GM12878 (cell line): ENCODE measurements at regions not wholly inside any gene's neighbourhood (a gene's known extent, or its start where the extent isn't known, plus 50 kb on each side); places are given as distances from the start of the nearest gene placed in this dataset.

Experiments
- ATAC-seq: fragments of 200-7000 bp; cut with Tn5 transposase; 3 replicates; pipeline ENCODE4 v1.9.1; 2020; ENCODE audit warnings: mild to moderate bottlenecking, moderate library complexity
- BruUV-seq: library from RNA; stranded (reverse); fragments of 400-500 nt; replicated peaks from 2 replicates; lab custom pipeline; 2021; lab: Mats Ljungman, UMichigan
- CTCF ChIA-PET: fragments of 300-600 bp; sonication (Branson Sonifier 250); formaldehyde crosslinking; extraction: SDS; loops from one replicate; lab custom pipeline; 2021; ENCODE audit warnings: inconsistent platforms; lab: Yijun Ruan, JAX
- POLR2A ChIA-PET: fragments of 350-600 bp; formaldehyde crosslinking; extraction: SDS; loops from one replicate; lab custom pipeline; 2021; ENCODE audit warnings: inconsistent platforms; lab: Charles Lee
- RAD21 ChIA-PET: fragments of 300-600 bp; sonication (Branson Sonifier 250); formaldehyde crosslinking; loops from one replicate; lab custom pipeline; 2023; ENCODE audit warnings: antibody characterized with exemption; ENCODE audit not compliant: unreplicated experiment; lab: Charles Lee
- SMC1A ChIA-PET: fragments of 300-600 bp; sonication (Branson Sonifier 250); formaldehyde crosslinking; loops from one replicate; lab custom pipeline; 2023; ENCODE audit not compliant: unreplicated experiment, uncharacterized antibody; lab: Charles Lee
- DNase-seq: peaks from one replicate; pipeline ENCODE4 v3.0.0-alpha.2; 2011; ENCODE audit warnings: low read depth, low spot score
- FAIRE-seq: peaks from 3 replicates; lab custom pipeline; 2011; peaks lifted over from hg19 to GRCh38; lab: Jason Lieb, UNC
- H2AFZ ChIP-seq: 2 replicates; pipeline ENCODE4 v1.6.0; 2011; ENCODE audit warnings: low read depth, low read length, control low read depth; ENCODE audit not compliant: control insufficient read depth
- H3K27ac ChIP-seq: 2 replicates; pipeline ENCODE4 v1.5.1; 2011; ENCODE audit warnings: control low read depth; ENCODE audit not compliant: control insufficient read depth, insufficient read depth
- H3K27me3 ChIP-seq, 2 experiments: replicated peaks in 1 of 2; 2 replicates each; pipeline versions ENCODE4 v1.6.0 to v1.6.1; 2011; ENCODE audit warnings: low read length in 1 of 2; ENCODE audit not compliant: control insufficient read depth in 2 of 2, insufficient read depth in 2 of 2
- H3K36me3 ChIP-seq, 2 experiments: 2 replicates each; pipeline ENCODE4 v1.5.1; 2011; ENCODE audit warnings: low read length in 1 of 2; ENCODE audit not compliant: control insufficient read depth in 2 of 2, insufficient read depth in 2 of 2
- H3K4me1 ChIP-seq: 2 replicates; pipeline ENCODE4 v1.6.1; 2011; ENCODE audit warnings: mild to moderate bottlenecking, low read length, moderate library complexity, mixed read lengths; ENCODE audit not compliant: control insufficient read depth, insufficient read depth
- H3K4me2 ChIP-seq: 2 replicates; pipeline ENCODE4 v1.6.0; 2011; ENCODE audit warnings: control low read depth; ENCODE audit not compliant: control insufficient read depth, insufficient read depth
- H3K4me3 ChIP-seq: fragments of 200-600 bp; sonication (generic); 2 replicates; pipeline ENCODE4 v1.5.1; 2016
- H3K79me2 ChIP-seq: 2 replicates; pipeline ENCODE4 v1.6.0; 2011; ENCODE audit warnings: low read length; ENCODE audit not compliant: control insufficient read depth, insufficient read depth
- H3K9ac ChIP-seq: 2 replicates; pipeline ENCODE4 v1.8.0; 2011; ENCODE audit warnings: low read length, control low read depth, mixed read lengths; ENCODE audit not compliant: control insufficient read depth, insufficient read depth
- H3K9me3 ChIP-seq: replicated peaks from 3 replicates; pipeline ENCODE4 v1.5.1; 2011; ENCODE audit warnings: mild to moderate bottlenecking, low read length; ENCODE audit not compliant: control insufficient read depth, insufficient read depth
- H4K20me1 ChIP-seq: 2 replicates; pipeline ENCODE4 v1.6.0; 2011; ENCODE audit not compliant: control insufficient read depth, insufficient read depth
- DPF2 ChIP-seq: fragments of 450-650 bp; IDR thresholded peaks from 2 replicates; pipeline ENCODE4 v1.6.1; 2017; ENCODE audit warnings: mild to moderate bottlenecking
- ETV6 ChIP-seq, 2 experiments: fragments of 450-650 bp in 1 of 2; IDR thresholded peaks in 1 of 2; conservative IDR thresholded peaks in 1 of 2; 2 replicates each; pipeline ENCODE4 v1.6.1; 2014; ENCODE audit warnings: antibody characterized with exemption in 1 of 2, borderline replicate concordance in 1 of 2, low read depth in 1 of 2, mild to moderate bottlenecking in 1 of 2, moderate library complexity in 1 of 2
- IRF3 ChIP-seq: fragments of 450-650 bp; IDR thresholded peaks from 2 replicates; pipeline ENCODE4 v1.6.1; 2014; ENCODE audit warnings: mild to moderate bottlenecking
- MEF2B ChIP-seq: fragments of 450-650 bp; IDR thresholded peaks from 2 replicates; pipeline ENCODE4 v1.6.1; 2018; ENCODE audit warnings: mild to moderate bottlenecking, moderate library complexity; ENCODE audit not compliant: partially characterized antibody, poor library complexity, severe bottlenecking
- NR2C1 ChIP-seq: fragments of 450-650 bp; IDR thresholded peaks from 2 replicates; pipeline ENCODE4 v1.6.1; 2017; ENCODE audit warnings: antibody characterized with exemption, mild to moderate bottlenecking, moderate library complexity
- SUPT20H ChIP-seq: IDR thresholded peaks from 2 replicates; pipeline ENCODE4 v1.6.1; 2011; ENCODE audit warnings: low read depth, mild to moderate bottlenecking, low read length, moderate library complexity, borderline replicate concordance; ENCODE audit not compliant: control insufficient read depth
- ZNF207 ChIP-seq: fragments of 450-650 bp; IDR thresholded peaks from 2 replicates; pipeline ENCODE4 v1.6.1; 2014; ENCODE audit warnings: antibody characterized with exemption, mild to moderate bottlenecking, borderline replicate concordance
- ZNF217 ChIP-seq: fragments of 450-650 bp; IDR thresholded peaks from 2 replicates; pipeline ENCODE4 v1.6.1; 2017; ENCODE audit warnings: antibody characterized with exemption, mild to moderate bottlenecking
- WGBS: methylation state at CpG from one replicate; pipeline ENCODE4 v1.1.6; 2016; ENCODE audit warnings: low lambda C conversion rate; ENCODE audit not compliant: insufficient replicate concordance, insufficient coverage; ENCODE audit errors: missing lambda C conversion rate; 5-methylcytosine and 5-hydroxymethylcytosine counted together
- in situ Hi-C: fragments of 300-500 bp; cut with MboI; formaldehyde crosslinking; loops from 9 replicates; pipeline ENCODE4 v1.14.3; 2018; ENCODE audit warnings: mixed read lengths
- intact Hi-C: fragments of 100-400 bp; cut with micrococcal nuclease; formaldehyde crosslinking; loops from one replicate; pipeline ENCODE4 v1.14.2; 2022; ENCODE audit not compliant: unreplicated experiment

- TF ChIP-seq ETV6 (conservative IDR thresholded peaks at IDR 0.05 in 1 of 2, IDR thresholded peaks at IDR 0.05 in 1 of 2; ENCODE audit: borderline replicate concordance in 1 of 2, low read depth in 1 of 2): no peak
These were observed 303.0 kb upstream of the TLE4 start (continued) for GRCh38 chr9:79268806-79269205.

- in situ Hi-C loops: no loop called here
- SMC1A ChIA-PET: no interaction called here
These were observed 298.5 kb upstream of the TLE4 start for GRCh38 chr9:79273311-79273710.

More at GRCh38 chr9:79273311-79273710, 298.5 kb upstream of the TLE4 start:
- Histone ChIP-seq H2AFZ (no peak overlapping the region), H3K4me1 (no peaks in the 10 kb centered on the region), H3K79me2 (no peaks in the 10 kb centered on the region), H3K9ac (no peak overlapping the region), H4K20me1 (no peaks in the 10 kb centered on the region), H3K36me3 (no peaks in the 10 kb centered on the region), H3K27ac (no peak overlapping the region), H3K4me3 (no peak overlapping the region), H3K27me3 (no peaks in the 10 kb centered on the region), H3K4me2 (no peak overlapping the region), H3K9me3 (no peaks in the 10 kb centered on the region)
- WGBS: 24% methylated on average over 3 of the region's 3 CpGs
- no peak for TF ChIP-seq MEF2B
- no peak for TF ChIP-seq NR2C1
- no peak for TF ChIP-seq DPF2
- no peak for TF ChIP-seq ZNF207
- TF ChIP-seq IRF3: no peak
- TF ChIP-seq ZNF217: no peak
- TF ChIP-seq ETV6 (conservative IDR thresholded peaks at IDR 0.05 in 1 of 2, IDR thresholded peaks at IDR 0.05 in 1 of 2; ENCODE audit: borderline replicate concordance in 1 of 2, low read depth in 1 of 2): no peak
- TF ChIP-seq SUPT20H: no peak
- ATAC-seq (no peak), DNase-seq (no peak), FAIRE-seq (no peak)
- ChIA-PET POLR2A (no interaction called here), RAD21 (no interaction called here), CTCF (no interaction called here)
- intact Hi-C loops: no loop called here
- BruUV-seq: no TSS peak
